ENCODE measurements at regions not wholly inside any gene's neighbourhood (a gene's known extent, or its start where the extent isn't known, plus 50 kb on each side); places are given as distances from the start of the nearest gene placed in this dataset.

DNA sequence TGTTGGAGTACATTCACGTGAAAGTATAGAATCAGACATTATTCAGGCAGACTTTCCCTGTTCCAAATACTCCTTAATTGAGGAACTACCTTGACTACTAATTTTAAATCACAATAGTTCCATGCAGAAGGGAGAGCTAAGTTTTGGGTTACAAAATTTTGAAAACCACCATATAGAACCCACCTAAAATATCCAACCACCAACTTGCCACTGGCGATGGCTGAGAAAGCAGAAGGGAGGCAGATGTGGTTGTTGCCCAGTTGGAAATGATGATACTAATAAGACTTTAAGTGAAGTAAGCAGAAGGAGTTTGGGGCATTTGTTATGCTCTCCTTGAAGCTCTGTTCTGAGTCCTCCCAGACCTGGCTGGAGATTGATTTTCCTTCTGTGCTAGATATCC lies 190.7 kb downstream of the HLX start:
- no peaks in the 10 kb centered on the region for H4K20me1 ChIP-seq (ENCODE audit: insufficient read depth)
- no peaks in the 10 kb centered on the region for H3F3A ChIP-seq (ENCODE audit: insufficient read depth, low read length, poor library complexity, severe bottlenecking)
- H3K27me3 ChIP-seq (ENCODE audit: insufficient read depth, low read depth, low read length), result no peaks in the 10 kb centered on the region
- no peaks in the 10 kb centered on the region for H3K36me3 ChIP-seq (ENCODE audit: insufficient read depth, low read length)
- H3K9me2 ChIP-seq (ENCODE audit: insufficient read depth, low read length), result no peaks in the 10 kb centered on the region
- no peak overlapping the region for H3K4me2 ChIP-seq (ENCODE audit: low read length)
- H3K79me2 ChIP-seq (replicated peaks; ENCODE audit: insufficient read depth, low read length), result no peaks in the 10 kb centered on the region
- no peak for TF ChIP-seq POLR2AphosphoS5 (IDR thresholded peaks at IDR 0.05)
- TF ChIP-seq RAD21 (conservative IDR thresholded peaks at IDR 0.05), result no peak
- no peak overlapping the region for H3K4me3 ChIP-seq (ENCODE audit: low read length)
- no peak overlapping the region for H2AFZ ChIP-seq (ENCODE audit: low read depth, low read length)
- no peaks in the 10 kb centered on the region for H3K9me3 ChIP-seq (ENCODE audit: low read length)
- no peak overlapping the region for H3K27ac ChIP-seq (ENCODE audit: low read length)
- no peak overlapping the region for H3K9ac ChIP-seq (ENCODE audit: low read length)

- Histone ChIP-seq H3K27me3 (ENCODE audit: insufficient read depth, low read depth, low read length) (no peaks in the 10 kb centered on the region), H3K9me2 (ENCODE audit: insufficient read depth, low read length) (no peaks in the 10 kb centered on the region), H3K4me2 (ENCODE audit: low read length) (no peak overlapping the region), H3K27ac (ENCODE audit: low read length) (no peak overlapping the region), H3K9ac (ENCODE audit: low read length) (no peak overlapping the region), H3K9me3 (ENCODE audit: low read length) (no peaks in the 10 kb centered on the region), H3K36me3 (ENCODE audit: insufficient read depth, low read length) (no peaks in the 10 kb centered on the region), H4K20me1 (ENCODE audit: insufficient read depth) (no peaks in the 10 kb centered on the region), H3K79me2 (replicated peaks; ENCODE audit: insufficient read depth, low read length) (no peaks in the 10 kb centered on the region), H3K4me3 (ENCODE audit: low read length) (no peak overlapping the region), H2AFZ (ENCODE audit: low read depth, low read length) (no peak overlapping the region), H3F3A (ENCODE audit: insufficient read depth, low read length, poor library complexity, severe bottlenecking) (no peaks in the 10 kb centered on the region)
- no peak for TF ChIP-seq MXI1 (conservative IDR thresholded peaks at IDR 0.05; ENCODE audit: poor library complexity, severe bottlenecking)
- no peak for TF ChIP-seq POLR2AphosphoS5 (IDR thresholded peaks at IDR 0.05)
- TF ChIP-seq EZH2 (IDR thresholded peaks at IDR 0.05; ENCODE audit: borderline replicate concordance, insufficient read depth, low read length, poor library complexity, severe bottlenecking), result no peak
- TF ChIP-seq, protein P1, sequence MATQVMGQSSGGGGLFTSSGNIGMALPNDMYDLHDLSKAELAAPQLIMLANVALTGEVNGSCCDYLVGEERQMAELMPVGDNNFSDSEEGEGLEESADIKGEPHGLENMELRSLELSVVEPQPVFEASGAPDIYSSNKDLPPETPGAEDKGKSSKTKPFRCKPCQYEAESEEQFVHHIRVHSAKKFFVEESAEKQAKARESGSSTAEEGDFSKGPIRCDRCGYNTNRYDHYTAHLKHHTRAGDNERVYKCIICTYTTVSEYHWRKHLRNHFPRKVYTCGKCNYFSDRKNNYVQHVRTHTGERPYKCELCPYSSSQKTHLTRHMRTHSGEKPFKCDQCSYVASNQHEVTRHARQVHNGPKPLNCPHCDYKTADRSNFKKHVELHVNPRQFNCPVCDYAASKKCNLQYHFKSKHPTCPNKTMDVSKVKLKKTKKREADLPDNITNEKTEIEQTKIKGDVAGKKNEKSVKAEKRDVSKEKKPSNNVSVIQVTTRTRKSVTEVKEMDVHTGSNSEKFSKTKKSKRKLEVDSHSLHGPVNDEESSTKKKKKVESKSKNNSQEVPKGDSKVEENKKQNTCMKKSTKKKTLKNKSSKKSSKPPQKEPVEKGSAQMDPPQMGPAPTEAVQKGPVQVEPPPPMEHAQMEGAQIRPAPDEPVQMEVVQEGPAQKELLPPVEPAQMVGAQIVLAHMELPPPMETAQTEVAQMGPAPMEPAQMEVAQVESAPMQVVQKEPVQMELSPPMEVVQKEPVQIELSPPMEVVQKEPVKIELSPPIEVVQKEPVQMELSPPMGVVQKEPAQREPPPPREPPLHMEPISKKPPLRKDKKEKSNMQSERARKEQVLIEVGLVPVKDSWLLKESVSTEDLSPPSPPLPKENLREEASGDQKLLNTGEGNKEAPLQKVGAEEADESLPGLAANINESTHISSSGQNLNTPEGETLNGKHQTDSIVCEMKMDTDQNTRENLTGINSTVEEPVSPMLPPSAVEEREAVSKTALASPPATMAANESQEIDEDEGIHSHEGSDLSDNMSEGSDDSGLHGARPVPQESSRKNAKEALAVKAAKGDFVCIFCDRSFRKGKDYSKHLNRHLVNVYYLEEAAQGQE (IDR thresholded peaks at IDR 0.05; ENCODE audit: borderline replicate concordance), result no peak
- no peak for TF ChIP-seq RAD21 (conservative IDR thresholded peaks at IDR 0.05)
- no peak for TF ChIP-seq EP300 (conservative IDR thresholded peaks at IDR 0.05; ENCODE audit: poor library complexity, severe bottlenecking)
- TF ChIP-seq CTCF (IDR thresholded peaks at IDR 0.05; ENCODE audit: poor library complexity, severe bottlenecking), result no peak
- TF ChIP-seq TAF1 (IDR thresholded peaks at IDR 0.05; ENCODE audit: low read depth), result no peak
- TF ChIP-seq SMC3 (conservative IDR thresholded peaks at IDR 0.05; ENCODE audit: poor library complexity), result no peak
Observed at GRCh38 chr1:221071777-221072176, 192.5 kb downstream of the HLX start.

DNA sequence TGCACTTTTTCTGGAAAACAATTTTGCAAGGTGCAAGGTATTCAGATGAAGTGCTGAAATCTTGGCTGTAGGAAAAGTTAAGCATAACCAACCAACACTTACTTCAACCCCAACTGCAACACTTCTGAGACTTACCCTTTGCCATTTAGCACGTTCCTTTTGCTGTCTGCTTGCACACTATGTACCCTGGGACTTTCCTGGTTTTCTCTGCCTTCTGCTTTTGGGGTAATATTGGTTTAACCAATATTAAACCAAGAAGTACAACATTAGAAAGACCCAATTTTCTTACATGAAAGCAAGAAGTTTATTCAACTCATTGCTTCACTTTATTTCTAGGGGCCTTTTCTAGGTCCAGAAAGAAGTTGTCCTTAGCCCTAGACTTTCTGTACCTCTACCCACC lies 193.0 kb downstream of the HLX start:
- no peaks in the 10 kb centered on the region for H4K20me1 ChIP-seq (ENCODE audit: insufficient read depth)
- no peak for TF ChIP-seq EP300 (conservative IDR thresholded peaks at IDR 0.05; ENCODE audit: poor library complexity, severe bottlenecking)
- no peak for TF ChIP-seq EZH2 (IDR thresholded peaks at IDR 0.05; ENCODE audit: borderline replicate concordance, insufficient read depth, low read length, poor library complexity, severe bottlenecking)
- TF ChIP-seq SMC3 (conservative IDR thresholded peaks at IDR 0.05; ENCODE audit: poor library complexity), result no peak
- no peak for TF ChIP-seq POLR2AphosphoS5 (IDR thresholded peaks at IDR 0.05)
- TF ChIP-seq, protein P1 (IDR thresholded peaks at IDR 0.05; ENCODE audit: borderline replicate concordance), result no peak
- TF ChIP-seq RAD21 (conservative IDR thresholded peaks at IDR 0.05), result no peak
- TF ChIP-seq MXI1 (conservative IDR thresholded peaks at IDR 0.05; ENCODE audit: poor library complexity, severe bottlenecking), result no peak
- no peak for TF ChIP-seq CTCF (IDR thresholded peaks at IDR 0.05; ENCODE audit: poor library complexity, severe bottlenecking)
- TF ChIP-seq TAF1 (IDR thresholded peaks at IDR 0.05; ENCODE audit: low read depth), result no peak
- H3K9me2 ChIP-seq (ENCODE audit: insufficient read depth, low read length), result no peaks in the 10 kb centered on the region
- no peaks in the 10 kb centered on the region for H3K27me3 ChIP-seq (ENCODE audit: insufficient read depth, low read depth, low read length)
- H3F3A ChIP-seq (ENCODE audit: insufficient read depth, low read length, poor library complexity, severe bottlenecking), result no peaks in the 10 kb centered on the region
- no peak overlapping the region for H2AFZ ChIP-seq (ENCODE audit: low read depth, low read length)
- H3K79me2 ChIP-seq (replicated peaks; ENCODE audit: insufficient read depth, low read length), result no peaks in the 10 kb centered on the region
- H3K4me2 ChIP-seq (ENCODE audit: low read length), result no peak overlapping the region
- H3K9me3 ChIP-seq (ENCODE audit: low read length), result no peaks in the 10 kb centered on the region
- no peak overlapping the region for H3K4me3 ChIP-seq (ENCODE audit: low read length)
- no peaks in the 10 kb centered on the region for H3K36me3 ChIP-seq (ENCODE audit: insufficient read depth, low read length)
- H3K9ac ChIP-seq (ENCODE audit: low read length), result no peak overlapping the region
- H3K27ac ChIP-seq (ENCODE audit: low read length), result no peak overlapping the region
